D721Med (cell line): ENCODE measurements at regions not wholly inside any gene's neighbourhood (a gene's known extent, or its start where the extent isn't known, plus 50 kb on each side); places are given as distances from the start of the nearest gene placed in this dataset.

Experiments used
- DNase-seq: peaks from one replicate; pipeline ENCODE4 v3.0.0; 2011; ENCODE audit warnings: low spot score; ENCODE audit not compliant: insufficient read length
- FAIRE-seq: peaks from 2 replicates; lab custom pipeline; 2011; peaks lifted over from hg19 to GRCh38; lab: Jason Lieb, UNC
- TF ChIP-seq, protein P1 (sequence below): IDR thresholded peaks from 2 replicates; pipeline ENCODE4 v1.5.1; 2012; ENCODE audit warnings: mild to moderate bottlenecking, control low read depth; ENCODE audit not compliant: insufficient read depth; ENCODE audit errors: missing control alignments

GRCh38 chr7:131110297-131111080, 217.2 kb upstream of the MKLN1 start:
- TF ChIP-seq, protein P1, sequence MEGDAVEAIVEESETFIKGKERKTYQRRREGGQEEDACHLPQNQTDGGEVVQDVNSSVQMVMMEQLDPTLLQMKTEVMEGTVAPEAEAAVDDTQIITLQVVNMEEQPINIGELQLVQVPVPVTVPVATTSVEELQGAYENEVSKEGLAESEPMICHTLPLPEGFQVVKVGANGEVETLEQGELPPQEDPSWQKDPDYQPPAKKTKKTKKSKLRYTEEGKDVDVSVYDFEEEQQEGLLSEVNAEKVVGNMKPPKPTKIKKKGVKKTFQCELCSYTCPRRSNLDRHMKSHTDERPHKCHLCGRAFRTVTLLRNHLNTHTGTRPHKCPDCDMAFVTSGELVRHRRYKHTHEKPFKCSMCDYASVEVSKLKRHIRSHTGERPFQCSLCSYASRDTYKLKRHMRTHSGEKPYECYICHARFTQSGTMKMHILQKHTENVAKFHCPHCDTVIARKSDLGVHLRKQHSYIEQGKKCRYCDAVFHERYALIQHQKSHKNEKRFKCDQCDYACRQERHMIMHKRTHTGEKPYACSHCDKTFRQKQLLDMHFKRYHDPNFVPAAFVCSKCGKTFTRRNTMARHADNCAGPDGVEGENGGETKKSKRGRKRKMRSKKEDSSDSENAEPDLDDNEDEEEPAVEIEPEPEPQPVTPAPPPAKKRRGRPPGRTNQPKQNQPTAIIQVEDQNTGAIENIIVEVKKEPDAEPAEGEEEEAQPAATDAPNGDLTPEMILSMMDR = no peak
- FAIRE-seq (no peak), DNase-seq (no peak)

GRCh38 chr7:131111081-131111576, 216.5 kb upstream of the MKLN1 start:
- no peak for FAIRE-seq
- TF ChIP-seq, protein P1 = no peak
- no peak for DNase-seq

DNA sequence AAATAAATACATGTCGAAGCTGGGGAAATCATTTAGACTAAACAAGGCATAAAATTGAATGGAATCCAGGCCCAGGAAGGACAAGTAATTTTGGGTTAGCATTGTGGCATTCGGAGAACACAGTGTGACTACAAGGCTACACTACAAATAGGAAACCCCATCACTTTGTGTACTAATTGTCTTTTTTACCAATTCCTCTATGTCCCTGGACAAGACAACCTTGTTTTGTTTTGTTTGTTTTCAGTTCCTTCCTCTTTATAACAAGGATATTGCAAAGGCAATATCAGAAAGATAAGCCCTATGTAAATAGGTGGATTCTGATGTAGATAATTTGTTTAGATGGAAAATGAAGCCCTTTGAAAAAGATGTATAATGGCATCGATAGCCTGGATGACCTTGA, 215.9 kb upstream of the MKLN1 start:
- no peak for FAIRE-seq
- no peak for DNase-seq
- TF ChIP-seq, protein P1 = no peak

DNA sequence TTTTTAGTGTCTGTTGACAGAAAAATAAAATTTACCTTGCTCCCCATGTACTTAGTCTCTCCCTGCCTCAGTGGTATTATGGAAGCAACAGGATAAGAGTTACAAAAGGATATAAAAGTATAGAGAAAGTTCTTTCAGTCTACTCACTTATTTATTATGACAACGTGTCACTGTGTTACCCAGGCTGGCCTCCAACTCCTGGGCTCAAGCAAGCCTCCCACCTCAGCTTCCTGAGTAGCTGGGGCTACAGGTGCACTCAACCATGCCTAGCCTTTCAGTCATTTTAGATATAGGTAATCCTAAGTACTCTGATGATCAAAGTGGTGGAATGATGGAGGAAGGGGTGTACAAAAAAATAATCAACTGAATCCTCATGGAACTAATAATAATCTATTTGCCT, 215.2 kb upstream of the MKLN1 start:
- TF ChIP-seq, protein P1 = no peak
- DNase-seq = no peak
- no peak for FAIRE-seq

- TF ChIP-seq, protein P1 = no peak
- DNase-seq (no peak), FAIRE-seq (no peak)
Observed at GRCh38 chr7:131115340-131115739, 212.3 kb upstream of the MKLN1 start.

DNA sequence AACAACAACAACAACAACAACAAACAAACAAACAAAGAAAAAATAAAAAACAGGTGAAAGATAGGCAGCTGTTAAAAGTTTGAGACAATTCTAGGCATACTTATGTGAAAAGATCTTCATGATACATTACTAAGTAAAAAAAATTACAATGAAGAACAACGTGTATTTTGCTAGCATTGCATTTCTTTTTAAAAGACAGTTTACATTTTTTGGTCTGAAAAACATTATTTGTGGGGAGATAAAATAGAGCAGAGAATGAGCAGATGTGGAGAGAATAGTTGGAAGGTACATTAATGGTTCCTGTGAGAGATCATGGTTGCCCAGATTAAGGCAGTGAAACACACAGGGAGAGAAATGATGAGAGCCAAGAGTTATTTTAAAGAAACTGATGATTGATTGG, 210.2 kb upstream of the MKLN1 start:
- FAIRE-seq (no peak), DNase-seq (no peak)
- TF ChIP-seq, protein P1 = no peak

GRCh38 chr7:131119381-131119780, 208.3 kb upstream of the MKLN1 start:
- FAIRE-seq (no peak), DNase-seq (no peak)
- TF ChIP-seq, protein P1 = no peak
